ENCODE measurements at regions not wholly inside any gene's neighbourhood (a gene's known extent, or its start where the extent isn't known, plus 50 kb on each side); places are given as distances from the start of the nearest gene placed in this dataset.

GRCh38 chr2:41686156-41686555 lies 361.7 kb upstream of the PKDCC start:
- H3K4me3 ChIP-seq (ENCODE audit: low read depth, low read length): no peak overlapping the region
- DNase-seq (ENCODE audit: low read depth): no peak
- TF ChIP-seq CTCF (IDR thresholded peaks at IDR 0.05; ENCODE audit: insufficient read depth, low read depth, low read length): no peak

GRCh38 chr2:41691561-41691960 lies 356.3 kb upstream of the PKDCC start:
- DNase-seq (ENCODE audit: low read depth): no peak
- TF ChIP-seq CTCF (IDR thresholded peaks at IDR 0.05; ENCODE audit: insufficient read depth, low read depth, low read length): no peak
- no peak overlapping the region for H3K4me3 ChIP-seq (ENCODE audit: low read depth, low read length)

- no peak overlapping the region for H3K4me3 ChIP-seq (ENCODE audit: low read depth, low read length)
- DNase-seq (ENCODE audit: low read depth): no peak
- TF ChIP-seq CTCF (IDR thresholded peaks at IDR 0.05; ENCODE audit: insufficient read depth, low read depth, low read length): no peak
Observed at GRCh38 chr2:41694536-41695049, 353.2 kb upstream of the PKDCC start.

- no peak for DNase-seq (ENCODE audit: low read depth)
- no peak for TF ChIP-seq CTCF (IDR thresholded peaks at IDR 0.05; ENCODE audit: insufficient read depth, low read depth, low read length)
- H3K4me3 ChIP-seq (ENCODE audit: low read depth, low read length): no peak overlapping the region
Observed at GRCh38 chr2:41695198-41696113, 352.4 kb upstream of the PKDCC start.

- H3K4me3 ChIP-seq (ENCODE audit: low read depth, low read length): no peak overlapping the region
- TF ChIP-seq CTCF (IDR thresholded peaks at IDR 0.05; ENCODE audit: insufficient read depth, low read depth, low read length): no peak
- no peak for DNase-seq (ENCODE audit: low read depth)
Observed at GRCh38 chr2:41697389-41697788, 350.4 kb upstream of the PKDCC start.

GRCh38 chr2:41698678-41699422 lies 349.0 kb upstream of the PKDCC start:
- TF ChIP-seq CTCF (IDR thresholded peaks at IDR 0.05; ENCODE audit: insufficient read depth, low read depth, low read length): peak; percentile 63
- DNase-seq (ENCODE audit: low read depth): peak; percentile 5
- H3K4me3 ChIP-seq (ENCODE audit: low read depth, low read length): no peak overlapping the region

Measured in fibroblast of villous mesenchyme (primary cell).